NB4 (cell line): ENCODE measurements at regions not wholly inside any gene's neighbourhood (a gene's known extent, or its start where the extent isn't known, plus 50 kb on each side); places are given as distances from the start of the nearest gene placed in this dataset.

Experiments
- MYC ChIP-seq: IDR thresholded peaks from 2 replicates; pipeline ENCODE4 v1.6.1; 2011; ENCODE audit warnings: low read depth, low read length
- POLR2A ChIP-seq: IDR thresholded peaks from 2 replicates; pipeline ENCODE4 v1.6.1; 2011; ENCODE audit warnings: mild to moderate bottlenecking; ENCODE audit not compliant: insufficient read length; ENCODE audit errors: extremely low read depth
- TF ChIP-seq, protein P1 (sequence below): IDR thresholded peaks from one replicate; pipeline ENCODE4 v1.5.1; 2012; ENCODE audit warnings: low read depth, low read length

DNA sequence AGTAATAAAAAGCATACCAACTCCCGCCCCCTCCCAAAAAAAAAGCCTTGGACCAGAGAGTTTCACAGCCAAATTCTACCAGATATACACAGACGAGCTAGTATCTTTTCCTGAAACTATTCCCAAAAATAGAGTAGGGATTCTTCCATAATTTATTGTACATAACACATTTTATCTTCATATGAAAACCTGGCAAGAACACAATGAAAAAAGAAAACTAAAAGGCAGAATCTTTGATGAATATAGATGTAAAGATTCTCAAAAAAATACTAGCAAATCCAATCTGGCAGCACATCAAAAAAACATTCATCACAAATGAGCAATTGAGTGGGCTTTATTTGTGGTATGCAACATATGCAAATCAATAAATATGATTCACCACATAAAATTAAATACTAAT lies 798.8 kb downstream of the CDH18 start:
- TF ChIP-seq, protein P1, sequence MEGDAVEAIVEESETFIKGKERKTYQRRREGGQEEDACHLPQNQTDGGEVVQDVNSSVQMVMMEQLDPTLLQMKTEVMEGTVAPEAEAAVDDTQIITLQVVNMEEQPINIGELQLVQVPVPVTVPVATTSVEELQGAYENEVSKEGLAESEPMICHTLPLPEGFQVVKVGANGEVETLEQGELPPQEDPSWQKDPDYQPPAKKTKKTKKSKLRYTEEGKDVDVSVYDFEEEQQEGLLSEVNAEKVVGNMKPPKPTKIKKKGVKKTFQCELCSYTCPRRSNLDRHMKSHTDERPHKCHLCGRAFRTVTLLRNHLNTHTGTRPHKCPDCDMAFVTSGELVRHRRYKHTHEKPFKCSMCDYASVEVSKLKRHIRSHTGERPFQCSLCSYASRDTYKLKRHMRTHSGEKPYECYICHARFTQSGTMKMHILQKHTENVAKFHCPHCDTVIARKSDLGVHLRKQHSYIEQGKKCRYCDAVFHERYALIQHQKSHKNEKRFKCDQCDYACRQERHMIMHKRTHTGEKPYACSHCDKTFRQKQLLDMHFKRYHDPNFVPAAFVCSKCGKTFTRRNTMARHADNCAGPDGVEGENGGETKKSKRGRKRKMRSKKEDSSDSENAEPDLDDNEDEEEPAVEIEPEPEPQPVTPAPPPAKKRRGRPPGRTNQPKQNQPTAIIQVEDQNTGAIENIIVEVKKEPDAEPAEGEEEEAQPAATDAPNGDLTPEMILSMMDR: no peak
- TF ChIP-seq POLR2A (no peak), MYC (no peak)
